Mesothelial cell of epicardium (in vitro differentiated cells): ENCODE measurements at regions not wholly inside any gene's neighbourhood (a gene's known extent, or its start where the extent isn't known, plus 50 kb on each side); places are given as distances from the start of the nearest gene placed in this dataset.

Source experiments
- DNase-seq, 2 experiments: peaks; one replicate each; pipeline ENCODE4 v3.0.0; 2021; ENCODE audit warnings: low spot score in 2 of 2; ENCODE audit not compliant: unreplicated experiment in 2 of 2
- H3K27ac Mint-ChIP-seq: 2 replicates; pipeline ENCODE4 v1.8.0; 2021; ENCODE audit warnings: mixed read lengths
- H3K27me3 Mint-ChIP-seq: 2 replicates; pipeline ENCODE4 v1.8.0; 2021; ENCODE audit warnings: low read depth, mixed read lengths
- H3K36me3 Mint-ChIP-seq: 2 replicates; pipeline ENCODE4 v1.8.0; 2021; ENCODE audit warnings: mixed read lengths
- H3K4me1 Mint-ChIP-seq: 2 replicates; pipeline ENCODE4 v1.8.0; 2021; ENCODE audit warnings: mixed read lengths
- H3K4me3 Mint-ChIP-seq: 2 replicates; pipeline ENCODE4 v1.8.0; 2021; ENCODE audit warnings: mild to moderate bottlenecking, moderate library complexity, mixed read lengths
- H3K9me3 Mint-ChIP-seq: 2 replicates; pipeline ENCODE4 v1.8.0; 2021; ENCODE audit warnings: mixed read lengths
- TF ChIP-seq, protein P1 (sequence below): fragments of 200-600 bp; sonication (generic); IDR thresholded peaks from one replicate; pipeline ENCODE4 v1.5.0; 2021; ENCODE audit warnings: antibody characterized with exemption; ENCODE audit not compliant: unreplicated experiment

DNA sequence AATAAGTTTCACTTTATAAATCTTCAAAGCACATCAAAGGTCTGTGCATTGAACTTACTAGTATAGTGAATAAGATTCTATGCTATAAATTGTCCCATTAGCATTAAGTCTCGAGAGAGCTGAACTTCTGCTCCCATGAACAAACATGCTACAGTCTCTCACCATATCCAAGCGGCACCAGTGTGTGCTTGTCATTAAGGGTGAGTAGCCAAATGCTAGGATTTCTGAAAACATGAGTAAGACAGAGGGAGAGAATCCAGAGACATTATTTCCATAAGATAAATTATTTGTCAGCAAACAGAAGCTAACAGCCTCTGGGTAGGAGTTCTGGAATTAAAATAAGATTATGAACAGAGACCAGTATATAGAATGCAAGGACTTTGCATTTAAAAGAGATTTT, 2882.5 kb downstream of the PCDH9 start:
- Mint-ChIP-seq H3K27me3 (no peaks in the 10 kb centered on the region), H3K27ac (no peak overlapping the region), H3K4me1 (peaks cover 13% of the 10 kb centered on the region), H3K9me3 (peaks cover 20% of the 10 kb centered on the region), H3K4me3 (no peak overlapping the region), H3K36me3 (peaks cover 1% of the 10 kb centered on the region)
- TF ChIP-seq, protein P1, sequence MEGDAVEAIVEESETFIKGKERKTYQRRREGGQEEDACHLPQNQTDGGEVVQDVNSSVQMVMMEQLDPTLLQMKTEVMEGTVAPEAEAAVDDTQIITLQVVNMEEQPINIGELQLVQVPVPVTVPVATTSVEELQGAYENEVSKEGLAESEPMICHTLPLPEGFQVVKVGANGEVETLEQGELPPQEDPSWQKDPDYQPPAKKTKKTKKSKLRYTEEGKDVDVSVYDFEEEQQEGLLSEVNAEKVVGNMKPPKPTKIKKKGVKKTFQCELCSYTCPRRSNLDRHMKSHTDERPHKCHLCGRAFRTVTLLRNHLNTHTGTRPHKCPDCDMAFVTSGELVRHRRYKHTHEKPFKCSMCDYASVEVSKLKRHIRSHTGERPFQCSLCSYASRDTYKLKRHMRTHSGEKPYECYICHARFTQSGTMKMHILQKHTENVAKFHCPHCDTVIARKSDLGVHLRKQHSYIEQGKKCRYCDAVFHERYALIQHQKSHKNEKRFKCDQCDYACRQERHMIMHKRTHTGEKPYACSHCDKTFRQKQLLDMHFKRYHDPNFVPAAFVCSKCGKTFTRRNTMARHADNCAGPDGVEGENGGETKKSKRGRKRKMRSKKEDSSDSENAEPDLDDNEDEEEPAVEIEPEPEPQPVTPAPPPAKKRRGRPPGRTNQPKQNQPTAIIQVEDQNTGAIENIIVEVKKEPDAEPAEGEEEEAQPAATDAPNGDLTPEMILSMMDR, result no peak
- no peak for DNase-seq

DNA sequence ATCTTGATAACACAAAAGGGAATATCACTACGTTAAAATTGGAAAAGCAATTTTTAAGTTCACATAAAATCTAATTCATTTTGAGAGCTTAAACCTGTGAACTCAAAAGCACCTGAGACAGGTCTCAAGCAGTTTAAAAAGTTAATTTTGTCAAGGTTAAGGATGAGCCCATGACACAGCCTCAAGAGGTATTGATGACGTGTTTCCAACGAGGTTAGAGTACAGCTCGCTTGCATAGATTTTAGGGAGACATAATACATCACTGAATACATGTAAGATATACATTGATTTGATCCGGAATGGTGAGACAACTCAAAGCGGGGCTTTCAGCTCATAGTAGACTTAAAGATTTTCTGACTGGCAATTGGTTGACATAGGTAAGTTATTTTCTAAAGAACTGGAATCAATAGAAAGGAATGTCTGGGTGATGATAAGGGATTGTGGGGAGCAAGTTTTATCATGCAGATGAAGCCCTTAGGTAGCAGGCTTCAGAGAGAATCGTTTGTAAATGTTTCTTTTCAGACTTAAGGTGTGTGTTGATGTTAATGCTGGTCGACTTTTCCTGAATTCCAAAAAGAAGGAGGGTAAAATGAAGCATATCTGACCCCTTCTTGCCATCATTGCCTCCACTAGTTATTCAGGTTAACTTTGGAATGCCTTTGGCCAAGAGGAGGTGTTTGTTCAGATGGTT, 2890.6 kb downstream of the PCDH9 start:
- H3K9me3 Mint-ChIP-seq, result peaks cover 30% of the 10 kb centered on the region
- peaks cover 1% of the 10 kb centered on the region for H3K36me3 Mint-ChIP-seq
- no peak overlapping the region for H3K27ac Mint-ChIP-seq
- DNase-seq, result no peak
- TF ChIP-seq, protein P1, result no peak
- no peaks in the 10 kb centered on the region for H3K27me3 Mint-ChIP-seq
- H3K4me3 Mint-ChIP-seq, result no peak overlapping the region
- no peaks in the 10 kb centered on the region for H3K4me1 Mint-ChIP-seq

DNA sequence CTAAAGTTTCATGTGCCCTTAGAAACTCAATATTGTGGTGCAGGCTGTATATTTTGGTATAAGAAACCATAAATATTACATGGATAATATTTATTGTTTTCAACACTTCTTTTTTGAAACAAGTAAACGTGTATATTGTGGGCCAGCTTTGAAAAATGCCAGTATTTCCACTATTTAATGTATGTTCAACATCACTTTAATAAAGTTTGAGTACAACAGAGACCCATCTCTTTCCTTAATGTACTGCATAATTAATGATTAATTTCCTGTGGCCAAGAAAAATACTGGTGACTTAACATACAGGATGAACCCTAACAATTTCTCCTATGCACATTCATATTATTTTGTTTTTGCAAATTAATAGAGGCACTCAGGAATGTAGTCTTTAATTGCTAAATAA, 2891.5 kb downstream of the PCDH9 start:
- peaks cover 3% of the 10 kb centered on the region for H3K36me3 Mint-ChIP-seq
- H3K9me3 Mint-ChIP-seq, result peaks cover 31% of the 10 kb centered on the region
- TF ChIP-seq, protein P1, result no peak
- H3K4me3 Mint-ChIP-seq, result no peak overlapping the region
- no peak overlapping the region for H3K27ac Mint-ChIP-seq
- no peak for DNase-seq
- no peaks in the 10 kb centered on the region for H3K27me3 Mint-ChIP-seq
- H3K4me1 Mint-ChIP-seq, result no peaks in the 10 kb centered on the region

DNA sequence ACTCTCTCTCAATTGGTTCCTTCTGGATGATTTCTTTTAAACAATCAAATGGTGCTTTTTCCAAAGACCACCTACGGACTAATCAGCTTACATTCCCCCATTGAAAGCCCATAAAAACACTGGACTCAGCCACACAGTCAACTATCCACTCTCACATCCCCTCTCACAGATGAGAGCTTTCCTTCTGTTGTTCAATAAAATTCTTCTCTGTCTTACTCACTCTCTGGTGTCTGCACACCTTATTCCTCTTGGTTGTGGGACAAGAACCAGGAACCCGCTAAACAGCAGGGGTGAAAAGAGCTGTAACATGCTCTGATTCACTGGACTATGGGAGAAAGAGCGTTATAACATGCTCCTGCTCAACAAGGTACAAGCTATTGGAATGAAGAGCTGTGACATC, 2896.2 kb downstream of the PCDH9 start:
- Mint-ChIP-seq H3K36me3 (peaks cover 8% of the 10 kb centered on the region), H3K27ac (no peak overlapping the region), H3K27me3 (no peaks in the 10 kb centered on the region), H3K4me3 (no peak overlapping the region), H3K9me3 (peaks cover 12% of the 10 kb centered on the region), H3K4me1 (no peaks in the 10 kb centered on the region)
- no peak for DNase-seq
- TF ChIP-seq, protein P1, result no peak

DNA sequence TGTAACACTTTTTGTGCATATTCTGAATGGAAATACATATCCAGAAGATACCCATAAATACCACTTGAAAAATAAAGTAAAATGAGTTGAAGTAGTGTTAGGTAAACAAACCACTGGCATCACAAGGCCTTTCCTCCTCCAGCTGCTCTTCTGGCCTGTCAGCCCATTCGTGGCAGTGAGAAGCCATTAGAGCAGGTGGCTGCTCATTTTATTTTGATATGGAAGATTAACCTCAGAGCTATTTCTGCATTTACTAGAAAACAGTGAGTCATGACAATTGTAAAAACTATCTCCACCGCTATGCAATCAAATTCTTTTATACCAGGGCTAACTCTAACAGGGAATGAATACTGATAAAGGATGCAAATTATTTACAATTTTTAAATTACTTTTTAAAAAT, 2898.1 kb downstream of the PCDH9 start:
- no peak overlapping the region for H3K27ac Mint-ChIP-seq
- TF ChIP-seq, protein P1, result no peak
- DNase-seq, result no peak
- H3K27me3 Mint-ChIP-seq, result no peaks in the 10 kb centered on the region
- peaks cover 10% of the 10 kb centered on the region for H3K4me1 Mint-ChIP-seq
- H3K9me3 Mint-ChIP-seq, result peaks cover 12% of the 10 kb centered on the region
- no peak overlapping the region for H3K4me3 Mint-ChIP-seq
- H3K36me3 Mint-ChIP-seq, result peaks cover 8% of the 10 kb centered on the region
